HG03196 (cell line): ENCODE measurements at regions not wholly inside any gene's neighbourhood (a gene's known extent, or its start where the extent isn't known, plus 50 kb on each side); places are given as distances from the start of the nearest gene placed in this dataset.

Experiments
- ATAC-seq: cut with Tn5 transposase; IDR thresholded peaks from one replicate; pipeline ENCODE4 v1.9.1; 2021; ENCODE audit not compliant: unreplicated experiment

DNA sequence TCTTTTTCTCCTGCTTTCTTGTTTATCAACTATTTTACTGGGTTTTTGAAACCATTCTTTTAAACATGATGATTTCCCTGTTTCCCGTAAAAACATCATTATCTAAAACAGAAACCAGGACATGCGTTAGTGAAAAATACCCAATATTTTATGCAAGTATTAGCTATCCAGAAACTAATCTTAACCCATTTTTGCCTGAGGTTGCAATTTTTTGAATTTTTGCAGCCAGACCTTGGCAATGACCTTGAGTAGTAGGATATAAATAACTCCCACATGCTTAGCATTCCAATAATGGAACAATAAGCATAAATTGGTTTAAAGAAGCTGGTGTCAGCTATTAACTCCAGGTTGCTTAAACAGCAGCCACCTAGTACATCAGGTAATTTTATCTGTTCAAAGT, 308.9 kb upstream of the ANO3 start:
- ATAC-seq: no peak

DNA sequence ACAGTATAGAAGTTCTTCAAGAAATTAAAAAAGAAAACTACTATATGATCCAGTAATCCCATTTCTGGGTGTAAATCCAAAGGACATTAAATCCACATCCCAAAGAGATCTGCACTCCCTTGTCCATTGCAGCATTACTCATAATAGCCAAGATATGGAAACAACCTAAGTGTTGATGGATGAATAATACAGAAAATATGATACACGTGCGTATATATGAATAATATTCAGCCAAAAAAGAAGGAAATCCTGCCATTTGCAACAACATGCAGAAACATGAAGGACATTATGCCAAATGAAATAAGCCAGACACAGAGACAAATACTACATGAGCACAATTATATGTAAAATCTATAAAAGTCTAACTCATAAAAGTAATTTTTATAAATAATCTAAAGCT, 306.3 kb upstream of the ANO3 start:
- ATAC-seq: no peak

DNA sequence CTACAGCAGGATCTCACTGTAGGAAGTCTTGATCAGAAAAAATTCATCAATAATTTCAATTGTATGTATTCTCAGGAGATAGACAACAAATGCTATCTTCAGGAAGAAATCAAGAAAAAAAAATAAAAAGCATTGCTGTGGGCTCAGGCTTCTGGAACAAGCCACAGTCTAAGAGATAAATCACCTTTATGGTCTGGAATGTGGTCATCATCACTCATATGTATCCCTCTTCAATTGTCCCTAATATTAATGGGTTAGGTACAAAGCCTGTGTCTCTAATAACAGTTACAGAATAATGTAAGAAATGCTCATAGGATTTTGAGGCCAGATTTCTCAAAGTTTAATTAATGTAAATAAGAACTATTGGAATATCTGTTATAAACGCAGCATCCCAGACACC, 305.9 kb upstream of the ANO3 start:
- no peak for ATAC-seq

DNA sequence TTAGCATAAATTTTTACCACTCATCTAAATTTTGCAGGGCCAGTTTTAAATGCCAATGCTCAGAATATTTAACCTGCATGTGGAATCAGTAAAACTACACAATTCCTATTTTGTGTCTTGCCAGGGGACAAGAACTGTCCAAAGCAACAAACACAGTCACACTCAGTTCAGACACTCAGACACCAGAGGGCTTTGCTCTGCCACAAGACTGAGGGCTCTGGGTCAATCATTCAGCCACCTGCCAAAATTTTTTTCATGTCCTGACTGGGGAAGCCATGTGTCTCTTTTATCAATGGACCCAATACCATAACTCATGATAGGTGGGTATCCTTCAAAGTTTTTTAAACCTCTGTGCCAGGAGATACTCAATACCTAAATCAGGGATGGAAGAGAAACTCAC, 304.0 kb upstream of the ANO3 start:
- no peak for ATAC-seq

DNA sequence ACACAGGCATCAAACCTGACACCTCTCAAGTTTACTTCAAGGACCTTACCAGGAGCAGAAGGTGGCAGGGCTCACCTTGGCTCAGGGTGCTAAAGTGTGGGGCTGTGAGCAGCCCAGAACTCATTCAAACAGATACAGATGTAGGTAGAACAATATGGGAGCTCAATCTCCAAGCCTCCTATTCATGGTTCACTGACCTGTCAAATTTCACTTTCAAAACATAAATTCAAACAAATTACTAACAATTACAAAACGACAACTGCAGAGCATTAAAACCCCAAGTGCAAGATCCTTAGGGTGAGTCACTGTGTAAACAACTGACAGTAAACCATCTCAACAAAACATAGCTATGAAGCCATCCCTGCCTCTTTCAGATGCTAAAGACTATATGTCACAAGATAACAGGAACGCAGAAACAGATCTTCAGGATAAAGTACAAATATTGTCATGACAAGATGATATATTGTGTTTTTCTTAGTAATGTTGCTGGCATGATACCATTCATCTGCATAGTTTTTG, 303.5 kb upstream of the ANO3 start:
- ATAC-seq: no peak

DNA sequence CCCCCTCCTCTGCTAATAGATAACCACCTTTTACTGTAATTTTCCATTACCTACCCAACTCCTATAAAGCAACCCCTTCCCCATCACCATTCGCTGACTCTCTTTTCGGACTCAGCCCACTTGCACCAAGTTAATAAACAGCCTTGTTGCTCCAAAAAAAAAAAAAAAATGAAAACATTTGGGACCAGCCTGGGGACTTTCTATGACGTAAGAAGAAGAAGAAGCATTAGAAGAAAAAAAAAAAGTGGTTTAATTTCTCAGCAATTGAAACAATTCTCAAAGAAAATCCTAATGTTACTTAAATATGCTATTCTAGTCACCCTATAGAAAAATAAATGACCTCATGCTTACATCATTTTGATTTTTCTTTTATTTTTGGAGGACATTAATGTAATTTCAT, 301.5 kb upstream of the ANO3 start:
- ATAC-seq: no peak

DNA sequence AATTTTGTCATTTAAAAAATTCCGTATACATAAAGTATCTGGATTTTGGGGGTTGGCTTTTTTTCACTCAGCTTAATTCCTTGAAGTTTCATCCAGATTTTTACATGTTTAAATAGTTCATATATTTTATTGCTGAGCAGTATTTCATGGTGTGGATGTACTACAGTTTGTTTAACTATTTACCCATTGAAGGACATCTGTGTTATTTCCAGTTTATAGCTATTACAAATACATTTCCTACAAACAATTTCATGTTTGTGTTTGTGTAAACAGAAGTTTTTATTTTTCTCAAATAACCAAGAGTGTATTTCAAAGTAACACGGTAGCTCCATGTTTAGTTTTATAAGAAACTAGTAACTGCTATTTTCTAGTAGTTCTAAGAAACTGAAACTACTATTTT, 299.7 kb upstream of the ANO3 start:
- ATAC-seq: no peak

DNA sequence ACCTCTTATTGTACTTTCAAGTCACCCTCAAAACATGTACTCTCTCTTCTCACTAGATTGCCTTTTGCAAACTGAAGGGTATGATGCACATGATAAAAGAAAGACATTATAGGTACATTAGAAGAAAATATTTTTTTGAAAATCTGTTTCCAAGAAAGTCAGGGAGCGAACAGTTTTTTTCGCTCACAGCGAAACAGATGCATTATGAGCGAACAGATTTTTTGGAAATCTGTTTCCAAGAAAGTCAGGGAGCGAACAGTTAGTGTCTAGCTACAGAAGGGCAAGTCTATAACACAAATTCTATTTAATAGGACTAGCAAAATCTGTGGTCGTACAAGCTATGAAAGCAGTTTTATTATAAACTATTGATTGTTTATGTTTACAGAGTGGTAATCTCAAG, 296.2 kb upstream of the ANO3 start:
- no peak for ATAC-seq

DNA sequence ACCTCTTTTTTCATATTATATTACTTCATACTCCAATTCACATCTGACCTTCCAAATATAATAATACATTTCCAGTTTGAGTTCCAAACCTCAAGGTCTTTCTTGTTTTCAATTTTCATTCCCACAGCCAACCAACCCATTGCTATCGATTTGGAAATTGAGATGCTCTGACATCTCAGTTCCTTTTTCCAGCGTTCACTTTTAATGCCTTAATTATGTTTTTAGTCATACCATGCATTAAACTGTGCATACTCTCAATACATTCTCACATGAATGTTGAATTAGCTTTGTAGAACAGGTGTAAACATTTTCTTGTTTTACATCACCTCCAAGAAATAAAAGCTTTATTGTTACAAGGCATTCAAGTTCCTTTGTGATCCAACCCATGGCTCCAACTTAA, 294.2 kb upstream of the ANO3 start:
- no peak for ATAC-seq

DNA sequence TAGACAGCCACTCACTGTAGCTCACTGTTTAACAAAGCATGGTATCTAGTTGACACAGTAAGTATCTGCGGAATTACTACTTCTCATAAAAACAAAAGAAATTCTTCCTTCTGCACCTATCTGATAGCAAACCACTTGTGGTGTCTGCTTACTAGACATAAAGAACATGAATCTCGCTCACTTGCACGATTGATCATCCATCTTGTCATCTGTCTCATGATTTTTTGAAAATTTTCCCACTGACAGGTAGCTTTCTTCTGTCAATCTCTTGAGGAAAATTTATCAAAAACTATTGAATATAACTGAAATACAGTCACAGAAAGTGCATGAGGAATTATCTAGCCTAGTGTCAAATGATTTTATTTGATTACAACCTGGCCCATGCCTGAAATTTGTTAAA, 291.6 kb upstream of the ANO3 start:
- ATAC-seq: no peak

DNA sequence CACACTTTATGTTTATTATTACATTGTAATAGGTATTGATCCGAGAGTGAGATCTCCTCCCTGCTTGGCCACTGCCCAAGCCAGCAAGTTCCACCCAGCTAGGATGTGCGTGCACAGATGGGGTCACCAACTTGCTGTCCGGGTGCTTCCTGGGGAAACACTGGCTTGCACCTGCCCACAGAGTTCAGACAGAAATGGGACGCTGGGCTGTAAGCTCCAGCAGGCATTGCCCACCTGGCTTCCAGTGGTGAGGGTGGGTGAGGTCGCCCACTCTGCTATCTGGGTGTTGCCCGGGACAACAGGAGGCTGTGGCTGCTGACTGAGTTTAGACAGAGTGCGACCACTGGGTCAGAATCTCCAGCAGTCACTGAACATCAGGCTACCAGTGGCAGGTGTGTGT, 289.8 kb upstream of the ANO3 start:
- ATAC-seq: no peak

DNA sequence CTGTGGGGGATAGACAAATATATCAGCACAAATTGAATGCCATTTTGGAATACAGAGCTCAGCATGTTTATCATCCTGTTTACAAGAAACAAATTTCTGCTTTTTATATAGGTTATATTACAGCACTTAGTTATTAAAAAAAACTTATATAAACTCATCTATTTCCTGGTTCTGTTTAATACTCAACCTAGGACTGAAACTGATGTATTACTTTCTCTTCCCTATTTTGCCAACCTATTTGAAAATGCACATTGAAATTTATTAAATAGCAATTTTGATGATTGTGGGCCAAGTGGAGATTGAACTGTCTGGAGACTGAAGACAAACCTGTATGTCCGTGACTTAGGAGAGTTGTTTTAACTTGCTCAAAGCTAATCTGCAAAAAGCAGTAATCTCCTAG, 288.3 kb upstream of the ANO3 start:
- ATAC-seq: peak; percentile 66

DNA sequence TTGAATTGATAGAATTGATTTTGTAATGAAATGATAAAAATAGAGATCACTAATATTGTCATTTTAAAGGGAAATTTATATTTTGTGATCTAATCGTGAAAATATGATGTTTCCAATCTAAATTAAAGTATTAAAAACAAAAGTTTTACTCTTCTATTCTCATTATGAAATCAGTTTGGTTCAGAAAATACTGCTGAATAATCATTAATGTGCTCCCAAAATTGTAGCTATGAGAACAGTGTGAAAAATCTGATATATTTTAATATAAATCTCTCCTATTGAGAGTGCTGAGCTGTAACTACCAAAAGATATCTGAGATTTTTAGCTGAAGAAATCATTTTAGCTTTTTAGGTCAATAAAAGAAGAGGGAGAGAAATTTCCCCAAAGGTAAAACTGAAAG, 287.5 kb upstream of the ANO3 start:
- no peak for ATAC-seq

DNA sequence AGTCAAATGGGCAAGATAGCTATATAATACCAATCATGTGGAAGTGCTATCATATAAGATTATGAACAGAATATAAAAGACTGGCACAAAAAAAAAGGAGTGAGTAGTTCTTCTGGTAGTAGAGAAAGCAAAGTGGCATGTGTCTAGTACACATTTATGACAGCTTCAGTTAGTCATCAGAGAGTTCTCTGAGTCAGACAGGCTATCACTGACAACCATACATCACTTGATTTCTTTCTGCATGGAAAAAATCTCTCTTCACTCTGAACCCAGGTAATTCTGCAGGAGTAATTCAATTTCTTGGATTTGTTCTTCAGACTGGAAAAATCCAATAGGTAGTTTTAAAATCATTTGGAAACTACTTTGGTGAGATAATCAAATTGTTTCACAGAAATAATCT, 286.8 kb upstream of the ANO3 start:
- no peak for ATAC-seq

DNA sequence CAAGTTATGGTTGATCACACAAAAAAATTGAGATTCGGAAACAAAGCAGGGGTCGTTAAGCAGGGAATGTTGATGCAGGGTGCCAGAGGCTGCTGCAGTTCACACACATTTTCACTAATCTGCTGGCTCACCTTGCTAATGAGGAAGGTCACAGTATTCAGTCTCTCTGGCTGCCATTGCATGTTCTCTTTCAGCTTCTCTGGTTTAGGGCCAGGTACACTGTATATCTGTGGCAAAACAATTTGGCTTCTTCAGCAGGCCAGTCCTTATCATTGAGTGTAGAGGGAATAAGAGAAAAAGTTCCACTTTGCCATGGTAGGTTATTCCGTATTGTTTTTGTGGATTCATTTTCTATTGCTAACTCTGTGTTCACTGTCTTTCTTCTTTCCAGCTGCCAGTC, 283.7 kb upstream of the ANO3 start:
- ATAC-seq: no peak

DNA sequence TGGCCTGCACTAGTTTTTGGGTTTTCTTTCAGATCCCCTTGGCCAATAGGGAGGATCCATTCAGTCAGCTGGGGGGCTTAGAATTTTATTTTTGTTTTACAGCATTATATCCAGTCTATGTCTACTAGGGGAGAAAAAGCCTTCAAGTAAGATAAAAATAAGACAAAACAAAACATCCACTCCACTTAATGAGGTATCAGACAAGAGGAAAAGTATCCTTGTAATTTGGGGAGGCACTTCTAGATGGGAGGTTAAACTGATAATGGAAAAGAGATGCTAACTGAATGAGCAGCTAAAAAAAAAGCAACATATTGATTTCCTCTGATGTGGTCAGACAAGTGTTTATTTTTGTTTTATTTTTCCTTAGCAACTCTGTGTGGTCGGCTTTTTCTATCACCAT, 278.0 kb upstream of the ANO3 start:
- ATAC-seq: no peak

DNA sequence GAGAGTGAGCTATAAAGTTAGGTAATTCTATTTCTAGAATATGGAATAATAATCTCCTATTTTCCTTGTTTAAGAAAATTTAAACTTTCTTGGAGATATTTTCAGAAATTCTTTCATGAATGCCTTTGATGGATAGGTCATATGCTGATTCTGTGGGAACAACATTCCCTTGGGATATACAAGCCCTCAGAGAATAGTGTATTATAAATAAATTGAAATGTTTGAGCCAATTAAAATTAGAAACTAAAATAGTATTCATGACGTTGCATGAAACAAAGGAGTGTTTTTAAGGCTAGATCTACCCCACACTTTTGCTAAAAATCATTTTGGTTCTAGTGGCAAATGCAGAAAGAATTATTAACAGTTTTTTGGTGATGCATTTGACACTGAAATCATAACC, 269.3 kb upstream of the ANO3 start:
- no peak for ATAC-seq

DNA sequence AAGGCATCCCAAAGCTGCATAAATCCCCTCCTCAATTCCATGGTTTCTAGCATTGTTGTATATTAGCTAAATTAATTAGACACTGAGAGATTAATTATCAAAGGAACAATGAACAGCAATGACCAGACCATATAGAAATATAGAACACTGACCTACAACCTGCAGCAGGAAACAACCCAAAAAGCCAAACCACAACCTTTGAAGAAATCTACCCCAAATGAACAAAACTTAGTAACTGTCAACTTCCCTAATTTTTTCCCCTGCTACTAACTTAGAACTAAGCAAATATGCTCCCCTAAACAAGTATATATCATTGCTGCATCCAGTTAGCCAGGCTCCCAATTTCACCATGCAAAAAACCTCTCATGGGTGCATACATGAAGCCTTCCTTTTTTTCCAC, 268.0 kb upstream of the ANO3 start:
- ATAC-seq: no peak

DNA sequence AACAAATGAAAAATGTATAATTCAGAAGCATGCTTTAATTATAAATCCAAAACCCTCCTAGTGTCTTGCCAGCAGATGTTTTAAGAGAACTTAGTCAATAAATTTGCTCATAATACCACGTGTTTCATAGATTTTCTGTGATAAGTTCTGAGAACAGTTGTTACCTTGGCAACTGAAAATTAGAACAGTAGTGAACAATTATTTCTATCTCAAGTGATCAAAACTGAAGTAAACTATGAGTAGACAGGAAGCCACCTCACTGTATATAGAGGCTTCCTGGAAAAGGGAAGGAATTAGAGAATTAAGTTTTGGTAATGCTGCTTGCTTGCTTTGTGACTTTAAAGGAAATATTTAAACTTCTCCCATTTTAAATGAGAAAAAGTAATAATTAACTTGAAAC, 266.0 kb upstream of the ANO3 start:
- no peak for ATAC-seq

DNA sequence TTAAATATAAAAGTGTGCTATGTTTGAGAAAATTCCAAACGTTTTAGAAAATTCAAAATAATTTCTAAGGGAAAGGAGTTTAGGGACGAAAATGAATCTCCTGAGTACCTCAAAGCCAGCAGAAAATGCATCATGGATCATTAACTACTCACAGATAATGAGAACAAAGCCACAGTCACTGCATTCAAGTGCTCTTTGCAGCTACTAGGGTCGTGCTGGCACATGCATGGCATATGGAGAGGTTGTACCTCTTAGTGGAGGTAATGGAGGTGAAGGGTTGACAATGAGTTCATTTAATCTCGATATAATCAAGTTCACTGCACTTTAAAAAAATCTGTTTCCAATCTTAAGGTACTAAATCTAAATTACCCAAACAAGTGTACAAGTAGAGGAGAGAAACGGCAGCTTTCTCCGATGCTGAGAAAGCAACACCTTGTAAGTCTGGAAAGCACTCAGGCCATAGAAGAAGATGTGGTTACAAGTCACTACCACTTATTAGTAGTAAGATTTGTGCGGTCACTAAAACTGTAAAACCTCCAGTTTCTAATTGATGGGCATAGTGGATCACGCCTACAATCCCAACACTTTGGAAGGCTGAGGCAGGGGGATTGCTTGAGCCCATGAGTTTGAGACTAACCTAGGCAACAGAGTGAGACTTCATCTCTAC, 261.1 kb upstream of the ANO3 start:
- ATAC-seq: no peak

DNA sequence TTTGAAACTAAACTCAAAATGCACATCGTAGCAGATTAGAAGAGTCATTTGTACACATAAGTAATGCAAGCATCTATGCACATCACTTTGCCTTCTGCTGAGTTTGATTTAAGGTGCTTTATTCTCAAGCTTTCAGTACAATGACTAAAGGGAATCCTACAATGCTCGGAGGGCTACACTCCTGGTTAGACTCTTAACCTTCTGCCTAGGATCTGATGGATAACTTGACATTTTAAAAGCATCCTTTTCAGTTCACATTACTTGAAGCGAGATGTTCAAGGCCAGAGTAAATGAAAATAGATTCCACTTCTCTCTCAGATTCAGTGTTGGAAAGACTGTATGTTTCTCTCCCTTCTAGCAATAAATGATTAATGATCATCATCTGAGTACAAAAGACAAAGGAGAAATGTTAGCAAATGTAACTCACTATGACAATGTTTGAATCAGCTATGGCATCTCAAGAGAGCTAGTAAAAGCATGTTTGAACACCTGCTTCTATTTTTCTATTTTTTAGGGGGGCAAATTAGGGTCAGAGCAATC, 259.2 kb upstream of the ANO3 start:
- ATAC-seq: no peak

DNA sequence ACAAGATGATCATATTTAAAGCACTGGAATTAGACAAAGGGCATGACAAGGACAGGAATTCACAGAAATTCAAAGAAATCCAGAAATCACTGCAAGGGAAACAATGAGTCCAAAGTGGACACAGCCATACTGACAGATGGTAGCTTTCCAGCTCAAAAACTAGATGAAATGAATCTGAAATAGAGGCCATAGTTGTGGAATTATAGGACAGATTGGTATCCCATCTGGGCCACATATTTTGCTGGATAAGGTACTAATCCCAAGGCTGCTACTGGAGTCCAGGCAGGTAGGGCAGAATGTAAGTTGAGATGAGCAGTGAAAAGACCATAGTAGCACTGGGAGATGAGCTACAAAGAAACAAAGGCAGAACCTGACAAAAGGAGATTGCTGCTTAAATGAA, 258.3 kb upstream of the ANO3 start:
- ATAC-seq: no peak
